Dedifferentiated amniotic fluid mesenchymal stem cell (primary cell): ENCODE measurements at regions not wholly inside any gene's neighbourhood (a gene's known extent, or its start where the extent isn't known, plus 50 kb on each side); places are given as distances from the start of the nearest gene placed in this dataset.
A peak's percentile ranks its signal among the peaks of the same experiment; 100 is the strongest.
"Not testable (repeated sequence)": the region's sequence is repeated elsewhere in the genome, so short reads cannot be mapped to it uniquely, and the experiment has no call there.

Source experiments
- DNase-seq: peaks from one replicate; pipeline ENCODE4 v3.0.0-alpha.2; 2016; ENCODE audit errors: extremely low spot score

DNA sequence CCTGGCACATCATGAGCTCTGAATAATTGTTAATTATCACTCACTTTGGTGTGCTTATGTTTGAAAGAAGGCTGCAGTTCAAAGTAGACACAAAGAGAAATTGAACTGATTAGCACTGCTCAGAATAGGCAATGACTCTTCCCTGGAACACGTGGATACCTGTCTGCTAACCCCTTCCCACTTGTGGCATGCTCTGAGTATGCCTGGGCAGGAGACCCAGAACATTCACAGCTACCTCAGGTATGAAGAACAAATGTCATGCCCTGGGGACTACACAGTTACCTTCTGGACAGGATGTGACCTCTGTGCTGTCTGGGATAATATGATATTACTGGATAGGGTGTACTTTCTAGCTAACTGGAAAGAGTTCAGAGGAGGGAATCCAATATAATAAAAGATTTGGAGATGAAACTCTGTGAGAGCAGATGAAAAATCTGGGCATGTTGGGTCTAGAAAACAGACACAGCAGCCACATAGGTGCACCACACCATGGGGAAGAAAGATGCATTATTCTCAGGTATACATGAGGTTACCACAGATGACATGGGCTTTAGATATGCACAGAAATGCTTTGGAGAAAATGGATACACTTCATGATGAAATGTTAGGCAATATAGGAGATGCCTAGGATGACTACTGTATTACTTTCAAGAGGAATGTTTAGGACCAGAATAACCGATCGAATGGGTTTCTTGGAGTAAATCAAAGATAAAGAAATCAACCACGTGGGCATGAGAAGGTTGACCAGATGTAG lies 324.2 kb upstream of the PREP start:
- DNase-seq: peak; percentile 17

DNA sequence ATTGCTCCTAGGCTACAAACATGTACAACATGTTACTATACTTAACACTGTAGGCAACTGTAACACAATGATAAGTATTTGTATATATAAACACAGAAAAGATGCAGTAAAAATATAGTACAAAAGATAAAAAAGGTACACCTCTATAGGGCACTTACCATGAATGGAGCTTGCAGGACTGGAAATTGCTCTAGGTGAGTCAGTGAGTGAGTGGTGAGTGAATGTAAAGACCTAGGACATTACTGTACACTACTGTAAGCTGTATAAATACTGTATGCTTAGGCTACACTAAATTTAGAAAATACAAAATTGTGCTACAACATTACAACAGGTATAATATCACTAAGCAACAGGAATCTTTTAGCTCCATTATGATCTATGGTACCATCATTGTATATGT lies 312.0 kb upstream of the PREP start:
- DNase-seq: no peak

- no peak for DNase-seq
Measured at GRCh38 chr6:105713474-105714118, 310.7 kb upstream of the PREP start.

GRCh38 chr6:105711216-105711615 lies 308.3 kb upstream of the PREP start:
- DNase-seq: no peak

DNA sequence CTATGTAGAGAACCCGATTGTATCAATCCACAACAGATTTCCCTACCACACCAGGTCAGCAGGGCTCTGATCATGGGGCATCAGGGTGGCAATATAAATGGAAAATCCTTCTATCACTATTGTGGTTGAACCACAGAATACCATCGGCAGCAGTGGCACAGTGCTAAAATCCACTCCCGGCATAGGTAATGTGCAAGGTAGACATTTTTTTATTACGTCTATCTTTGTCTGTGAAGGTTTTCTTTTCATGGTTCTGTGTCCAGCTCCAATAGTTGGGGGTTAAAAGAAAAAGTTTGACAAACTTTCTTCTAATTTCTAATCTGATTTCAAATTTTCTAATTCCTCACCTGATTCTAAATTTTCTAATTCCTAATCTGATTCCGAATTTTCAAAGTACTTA lies 302.7 kb upstream of the PREP start:
- DNase-seq: no peak

GRCh38 chr6:105695461-105695860 lies 292.6 kb upstream of the PREP start:
- DNase-seq: no peak

- no peak for DNase-seq
Measured at GRCh38 chr6:105692613-105693215, 289.8 kb upstream of the PREP start.

DNA sequence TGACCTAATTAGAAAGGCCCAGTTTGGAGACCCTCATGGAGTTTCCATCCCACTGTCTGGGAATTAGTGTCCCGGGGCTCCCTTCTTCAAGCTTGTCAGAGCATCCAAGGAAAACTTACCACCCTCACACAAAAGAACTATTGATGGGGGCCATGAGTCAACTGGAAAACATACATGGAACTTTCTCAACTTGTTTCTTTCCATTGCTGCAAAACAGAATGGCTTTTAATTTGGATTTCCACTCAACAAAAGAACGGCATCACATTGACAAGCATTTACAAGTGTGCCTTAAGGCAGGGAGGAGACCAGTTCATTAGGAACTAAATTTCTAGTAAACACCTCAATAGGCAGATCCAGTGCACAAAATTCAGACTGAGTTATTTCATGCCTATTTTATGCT lies 289.1 kb upstream of the PREP start:
- no peak for DNase-seq

GRCh38 chr6:105691081-105691480 lies 288.2 kb upstream of the PREP start:
- no peak for DNase-seq

GRCh38 chr6:105688573-105688972 lies 285.7 kb upstream of the PREP start:
- no peak for DNase-seq

DNA sequence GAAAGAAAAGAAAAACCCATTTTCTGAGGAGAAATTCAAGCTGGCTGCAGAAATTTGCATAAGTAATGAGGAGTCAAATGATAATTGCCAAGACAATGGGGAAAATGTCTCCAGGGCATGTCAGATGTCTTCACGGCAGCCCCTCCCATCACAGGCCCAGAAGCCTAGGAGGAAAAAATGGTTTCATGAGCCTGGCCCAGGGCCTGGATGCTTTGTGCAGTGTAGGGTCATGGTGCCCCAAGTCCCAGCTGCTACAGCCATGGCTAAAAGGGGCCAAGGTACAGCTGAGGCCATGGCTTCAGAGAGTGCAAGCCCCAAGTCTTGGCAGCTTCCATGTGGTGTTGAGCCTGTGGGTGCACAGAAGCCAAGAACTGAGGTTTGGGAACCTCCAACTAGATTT lies 283.9 kb upstream of the PREP start:
- DNase-seq: not testable (repeated sequence)

DNA sequence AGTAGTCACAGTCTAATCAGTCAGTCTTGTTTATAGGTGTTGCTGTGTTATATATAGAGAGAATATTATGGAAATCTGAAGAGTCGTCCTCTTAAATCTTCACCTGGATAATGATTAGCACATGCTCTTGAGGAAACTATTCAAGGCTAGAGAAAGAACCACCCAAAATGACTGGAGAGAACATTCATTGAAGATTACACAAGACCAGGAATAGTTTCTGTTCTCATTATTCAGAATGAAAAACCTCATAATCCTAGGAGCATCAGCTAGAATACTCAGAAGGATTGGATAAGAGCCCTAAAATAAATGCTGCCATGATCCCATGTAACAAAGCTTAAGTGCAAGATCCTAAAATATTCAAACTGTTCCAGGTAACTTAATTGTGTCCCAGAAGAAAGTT lies 278.2 kb upstream of the PREP start:
- no peak for DNase-seq

- no peak for DNase-seq
Measured at GRCh38 chr6:105680131-105680530, 277.2 kb upstream of the PREP start.

GRCh38 chr6:105678516-105678915 lies 275.6 kb upstream of the PREP start:
- DNase-seq: no peak

DNA sequence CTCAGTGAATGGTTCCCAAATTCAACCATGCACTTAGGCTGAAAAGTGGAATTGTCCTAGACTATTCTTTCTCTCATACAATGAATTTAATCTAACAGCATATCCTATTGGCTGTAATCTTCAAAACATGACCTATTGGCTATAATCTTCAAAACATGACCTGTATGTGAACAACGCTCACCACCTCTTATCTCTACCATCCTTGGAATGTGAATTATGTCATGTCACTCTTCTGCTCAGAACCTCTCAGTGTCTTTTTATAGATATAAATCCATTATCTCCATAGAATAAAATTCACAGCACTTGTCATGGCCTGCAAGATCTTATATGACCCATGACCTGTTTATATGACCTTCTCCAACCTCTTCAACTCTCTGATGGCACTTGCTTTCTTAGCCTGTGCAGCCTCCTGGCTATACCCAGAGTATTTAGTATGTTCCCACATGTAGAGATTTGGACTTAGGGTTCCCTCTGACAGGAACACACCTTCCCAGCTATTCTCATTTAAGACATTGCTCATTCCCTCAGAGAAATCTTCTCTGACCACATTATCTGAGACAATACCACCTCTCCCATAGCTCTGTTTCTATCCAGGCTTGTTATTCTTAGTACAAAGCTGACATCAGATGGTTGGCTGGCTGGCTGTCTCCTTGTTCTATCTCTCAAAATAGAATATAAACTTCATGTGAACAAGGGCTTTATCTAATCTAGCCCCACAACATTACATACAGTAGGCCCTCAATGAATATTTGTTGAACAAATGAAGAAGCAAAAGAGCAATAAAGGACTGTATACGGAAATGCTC lies 275.0 kb upstream of the PREP start:
- DNase-seq: no peak

DNA sequence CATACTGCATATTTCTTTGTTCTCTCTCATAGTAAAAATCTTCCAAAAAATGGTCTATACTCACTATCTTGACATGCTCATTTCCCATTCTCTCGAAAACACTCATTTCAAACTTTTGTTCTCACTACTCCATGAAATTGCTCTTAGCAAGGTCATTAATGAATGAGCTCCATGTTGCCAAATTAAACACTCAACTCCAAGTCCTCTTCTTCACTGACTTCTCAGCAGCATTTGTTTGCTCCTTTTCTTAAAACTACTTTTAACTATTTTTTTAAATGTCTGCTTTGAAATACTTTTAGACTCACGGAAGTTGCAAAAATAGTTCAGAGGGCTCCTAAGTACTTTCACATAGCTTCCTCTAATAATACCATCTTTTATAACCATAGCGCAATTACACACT lies 274.0 kb upstream of the PREP start:
- DNase-seq: no peak

- DNase-seq: peak; percentile 57
Measured at GRCh38 chr6:105675715-105676397, 273.0 kb upstream of the PREP start.

DNA sequence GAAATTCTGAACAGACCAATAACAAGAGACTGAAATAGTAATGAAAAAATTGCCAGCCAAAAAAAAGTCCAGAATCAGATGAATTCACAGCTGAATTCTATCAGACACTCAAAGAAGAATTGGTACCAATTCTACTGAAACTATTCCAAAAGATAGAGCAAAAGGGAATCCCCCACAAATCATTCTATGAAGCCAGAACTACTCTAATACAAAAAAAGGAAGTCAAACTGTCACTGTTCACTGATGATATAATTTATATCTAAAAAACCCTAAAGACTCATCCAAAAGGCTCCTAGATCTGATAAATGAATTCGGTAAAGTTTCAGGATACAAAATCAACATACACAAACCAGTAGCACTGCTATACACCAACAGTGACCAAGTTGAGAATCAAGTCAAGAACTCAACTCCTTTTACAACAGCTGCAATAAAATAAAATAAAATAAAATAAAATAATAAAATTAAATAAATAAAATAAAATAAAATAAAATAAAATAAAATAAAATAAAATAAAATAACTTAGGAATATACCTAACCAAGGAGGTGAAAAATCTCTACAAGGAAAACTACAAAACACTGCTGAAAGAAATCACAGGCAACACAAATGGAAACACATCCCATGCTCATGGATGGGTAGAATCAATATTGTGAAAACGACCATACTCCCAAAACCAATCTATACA lies 270.1 kb upstream of the PREP start:
- not testable (repeated sequence) for DNase-seq

DNA sequence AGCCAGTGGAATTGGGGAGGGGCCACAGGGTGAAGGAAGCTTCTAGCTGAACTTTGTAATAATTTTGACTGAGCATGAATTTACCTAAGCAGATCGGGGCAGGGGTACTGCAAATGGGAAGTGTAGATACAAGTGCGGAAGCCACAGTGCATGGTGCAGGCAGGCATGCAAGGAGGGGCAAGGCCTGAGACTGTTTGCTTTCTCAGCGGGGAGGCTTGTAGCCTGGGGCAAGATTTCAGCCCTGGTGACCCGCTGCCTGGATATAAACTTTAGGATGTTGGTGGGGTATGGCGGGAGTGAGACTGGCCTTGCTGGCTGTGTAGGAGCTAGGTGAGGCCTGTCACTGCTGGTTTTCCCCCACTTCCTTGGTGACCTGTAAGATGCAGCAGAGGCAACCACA lies 266.4 kb upstream of the PREP start:
- no peak for DNase-seq

DNA sequence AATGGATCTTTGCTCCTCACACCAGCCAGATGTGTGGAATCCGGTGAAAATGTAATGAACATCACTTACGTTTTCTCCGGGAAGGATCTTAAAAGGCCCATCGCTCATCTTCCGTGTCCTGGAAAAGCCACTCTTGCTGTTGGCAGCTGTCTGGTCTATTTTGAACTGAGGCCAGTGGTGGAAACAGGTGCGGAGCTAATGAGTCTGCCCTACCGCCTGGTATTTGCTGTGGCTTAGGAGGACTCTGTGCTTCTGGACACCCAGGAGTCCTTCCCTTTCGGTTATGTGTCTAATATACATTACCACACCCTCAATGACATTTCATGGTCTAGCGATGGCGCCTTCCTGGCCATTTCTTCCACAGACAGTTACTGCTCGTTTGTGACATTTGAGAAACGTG lies 264.2 kb upstream of the PREP start:
- no peak for DNase-seq

GRCh38 chr6:105664931-105665330 lies 262.0 kb upstream of the PREP start:
- no peak for DNase-seq
